ENCODE measurements at regions not wholly inside any gene's neighbourhood (a gene's known extent, or its start where the extent isn't known, plus 50 kb on each side); places are given as distances from the start of the nearest gene placed in this dataset.

DNA sequence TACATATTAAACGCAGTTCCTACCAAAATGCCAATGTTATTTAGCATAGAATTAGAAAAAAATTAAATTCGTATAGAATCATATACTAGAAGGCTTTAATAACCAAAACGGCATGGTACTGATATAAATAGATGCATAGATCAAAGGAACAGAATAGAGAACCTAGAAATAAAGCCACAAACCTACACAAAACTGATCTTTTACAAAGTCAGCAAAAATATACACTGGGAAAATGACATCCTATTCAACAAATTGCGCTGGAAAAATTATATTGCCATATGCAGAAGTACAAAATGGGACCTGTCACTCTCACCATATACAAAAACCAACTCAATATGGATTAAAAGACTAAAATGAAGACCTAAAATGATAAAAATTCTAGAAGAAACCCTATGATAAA is 1882.6 kb downstream of the TP53TG3F start:
- TF ChIP-seq, protein P1, sequence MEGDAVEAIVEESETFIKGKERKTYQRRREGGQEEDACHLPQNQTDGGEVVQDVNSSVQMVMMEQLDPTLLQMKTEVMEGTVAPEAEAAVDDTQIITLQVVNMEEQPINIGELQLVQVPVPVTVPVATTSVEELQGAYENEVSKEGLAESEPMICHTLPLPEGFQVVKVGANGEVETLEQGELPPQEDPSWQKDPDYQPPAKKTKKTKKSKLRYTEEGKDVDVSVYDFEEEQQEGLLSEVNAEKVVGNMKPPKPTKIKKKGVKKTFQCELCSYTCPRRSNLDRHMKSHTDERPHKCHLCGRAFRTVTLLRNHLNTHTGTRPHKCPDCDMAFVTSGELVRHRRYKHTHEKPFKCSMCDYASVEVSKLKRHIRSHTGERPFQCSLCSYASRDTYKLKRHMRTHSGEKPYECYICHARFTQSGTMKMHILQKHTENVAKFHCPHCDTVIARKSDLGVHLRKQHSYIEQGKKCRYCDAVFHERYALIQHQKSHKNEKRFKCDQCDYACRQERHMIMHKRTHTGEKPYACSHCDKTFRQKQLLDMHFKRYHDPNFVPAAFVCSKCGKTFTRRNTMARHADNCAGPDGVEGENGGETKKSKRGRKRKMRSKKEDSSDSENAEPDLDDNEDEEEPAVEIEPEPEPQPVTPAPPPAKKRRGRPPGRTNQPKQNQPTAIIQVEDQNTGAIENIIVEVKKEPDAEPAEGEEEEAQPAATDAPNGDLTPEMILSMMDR (IDR thresholded peaks at IDR 0.05): no peak
- TF ChIP-seq POLR2A (IDR thresholded peaks at IDR 0.05): no peak

Measured in prostate gland (tissue), 2 donors.